NOMO-1 (cell line): ENCODE measurements at regions not wholly inside any gene's neighbourhood (a gene's known extent, or its start where the extent isn't known, plus 50 kb on each side); places are given as distances from the start of the nearest gene placed in this dataset.
"Not testable (repeated sequence)": the region's sequence is repeated elsewhere in the genome, so short reads cannot be mapped to it uniquely, and the experiment has no call there.

Experiments used
- DNase-seq, 2 experiments: peaks; one replicate each; lab custom pipeline; 2025; ENCODE audit not compliant: unreplicated experiment in 2 of 2; lab: John Stamatoyannopoulos, UW

DNA sequence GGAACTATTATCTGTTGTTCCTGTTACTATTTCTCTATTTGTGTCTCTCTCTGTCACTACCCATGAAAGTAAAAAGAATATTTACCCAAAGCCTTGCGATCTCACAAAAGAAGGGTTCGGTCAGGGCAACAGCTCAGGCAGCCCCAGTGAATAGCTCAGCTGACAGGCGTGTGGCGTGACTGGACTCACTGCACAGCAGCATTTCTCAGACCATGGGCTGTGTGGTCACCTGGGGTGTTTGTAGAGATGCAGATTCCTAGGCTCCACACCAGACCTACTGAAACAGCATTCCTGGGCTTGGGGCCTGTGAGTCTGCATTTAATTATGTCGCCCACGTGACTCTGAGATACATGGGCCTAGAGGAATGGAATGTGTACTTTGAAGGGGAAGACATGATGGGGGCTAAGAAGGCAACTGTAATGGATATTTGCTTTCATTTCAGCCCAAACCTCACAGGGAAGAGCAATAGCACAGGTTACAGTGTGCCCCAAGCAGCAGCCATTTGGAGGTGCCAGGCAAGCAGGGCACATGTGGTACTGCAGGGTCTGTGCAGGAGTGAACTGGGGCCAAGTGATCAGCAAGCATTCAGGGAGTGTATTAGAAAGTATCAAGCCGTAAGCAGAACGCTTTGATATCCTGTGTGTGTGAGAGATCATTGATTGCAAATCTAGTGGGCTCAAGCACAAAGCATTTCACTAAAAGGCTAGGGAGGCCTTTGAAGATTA is 90.4 kb upstream of the RBMS1 start:
- no peak for DNase-seq

DNA sequence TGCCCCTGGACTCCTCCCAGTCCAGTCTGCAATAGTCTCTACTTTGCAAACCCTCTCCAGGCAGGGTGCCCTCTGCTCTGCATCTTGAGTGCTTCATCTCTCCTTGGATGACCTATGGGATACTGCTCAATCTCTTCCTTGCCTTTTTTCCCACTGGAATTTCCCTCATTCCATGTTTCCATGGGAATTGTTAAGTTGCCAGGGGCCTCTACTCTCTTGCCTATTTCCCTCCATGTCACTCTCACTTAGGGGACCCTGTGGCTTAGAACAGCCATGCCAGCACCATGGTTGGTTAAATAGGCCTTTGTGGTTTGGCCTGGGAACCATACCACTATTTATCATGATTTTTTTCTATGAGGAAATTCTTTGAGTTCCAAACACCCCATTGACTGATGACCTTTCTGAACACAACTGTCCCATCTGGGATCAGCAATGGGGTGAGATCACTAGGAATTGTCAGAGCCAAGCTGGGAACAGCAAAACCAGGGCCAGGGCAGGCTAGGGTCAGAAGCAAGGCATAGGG is 91.4 kb upstream of the RBMS1 start:
- DNase-seq, result no peak

DNA sequence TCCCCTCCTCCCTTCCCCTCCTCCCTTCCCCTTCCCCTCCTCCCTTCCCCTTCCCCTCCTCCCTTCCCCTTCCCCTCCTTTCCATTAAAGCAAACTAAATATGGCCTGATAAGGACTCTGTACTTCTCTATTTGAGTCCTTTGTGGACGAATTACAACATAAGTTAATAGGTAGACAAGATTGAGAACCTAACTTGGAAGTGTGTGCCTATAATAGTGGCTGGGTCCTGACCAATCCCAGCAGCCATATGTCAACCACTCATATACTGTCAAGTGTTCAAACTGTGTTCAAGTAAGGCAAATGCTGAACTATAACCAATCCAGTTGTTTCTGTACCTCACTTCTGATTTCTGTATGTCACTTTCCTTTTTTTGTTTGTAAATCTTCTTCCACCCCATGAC is 97.1 kb upstream of the RBMS1 start:
- peak in 1 of 2 experiments; percentile 24 for DNase-seq

DNA sequence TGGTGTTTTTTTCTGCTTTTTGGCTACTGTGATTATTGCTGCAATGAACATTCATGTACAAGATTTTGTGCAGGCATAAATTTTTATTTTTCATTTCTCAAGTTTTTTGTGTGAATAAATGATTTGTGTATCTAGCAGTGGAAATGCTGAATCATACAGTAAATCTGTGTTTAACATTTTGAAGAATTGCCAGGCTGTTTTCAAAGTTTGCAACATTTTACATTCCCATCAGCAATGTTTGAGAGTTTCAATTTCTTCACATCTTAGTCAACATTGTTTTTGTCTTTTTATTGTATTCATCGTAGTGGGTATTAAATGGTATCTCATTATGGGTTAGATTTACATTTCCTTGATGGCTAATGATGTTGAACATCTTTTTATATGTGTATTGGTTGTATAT is 98.8 kb upstream of the RBMS1 start:
- no peak for DNase-seq

DNA sequence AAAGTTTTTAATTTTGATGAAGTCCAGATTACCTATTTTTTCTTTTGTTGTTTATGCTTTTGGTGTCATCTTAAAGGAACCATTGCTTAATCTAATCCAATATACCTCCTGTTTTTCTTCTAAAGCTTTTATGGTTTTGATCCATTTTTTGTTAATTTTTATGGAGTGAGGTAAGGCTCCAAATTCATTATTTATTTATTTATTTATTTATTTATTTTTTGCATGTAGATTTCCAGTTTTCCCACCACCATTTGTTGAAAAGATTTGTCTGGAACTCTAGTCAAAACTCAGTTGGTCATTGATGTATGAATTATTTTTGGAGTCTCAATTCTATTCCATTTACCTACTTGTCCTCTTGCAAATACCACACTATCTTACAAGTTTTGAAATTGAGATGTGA is 99.4 kb upstream of the RBMS1 start:
- DNase-seq, result no peak

DNA sequence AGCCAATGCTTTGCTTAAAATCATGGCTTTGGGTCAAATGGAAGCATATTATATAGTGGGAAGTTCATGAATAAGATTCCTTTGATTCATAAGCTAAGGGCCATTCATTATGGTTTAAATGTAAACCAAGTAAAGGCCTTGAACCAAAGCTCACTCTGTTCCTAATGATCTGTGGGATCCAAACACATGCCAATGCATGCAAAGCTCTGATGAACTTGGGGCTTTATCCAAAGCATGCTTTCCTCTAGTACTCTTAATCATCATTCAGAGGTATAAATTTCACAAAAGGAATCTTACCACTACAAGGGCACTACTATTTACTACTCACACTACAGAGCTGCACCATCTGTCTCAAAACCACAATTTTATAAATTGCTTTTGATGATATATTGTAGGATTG is 102.8 kb upstream of the RBMS1 start:
- DNase-seq, result no peak

DNA sequence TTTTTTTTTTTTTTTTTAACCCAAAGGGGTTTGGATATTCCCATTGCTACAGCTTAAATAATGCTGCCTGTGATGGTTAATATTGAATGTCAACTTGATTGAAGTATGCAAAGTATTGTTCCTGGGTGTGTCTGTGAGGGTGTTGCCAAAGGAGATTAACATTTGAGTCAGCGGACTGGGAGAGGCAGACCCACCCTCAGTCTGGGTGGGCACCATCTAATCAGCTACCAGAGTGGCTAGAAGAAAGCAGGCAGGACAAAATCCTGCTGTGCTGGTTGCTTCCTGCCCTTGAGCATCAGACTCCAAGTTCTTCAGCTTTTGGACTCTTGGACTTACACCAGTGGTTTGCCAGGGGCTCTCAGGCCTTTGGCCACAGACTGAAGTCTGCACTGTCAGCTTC is 106.8 kb upstream of the RBMS1 start:
- DNase-seq, result not testable (repeated sequence)

DNA sequence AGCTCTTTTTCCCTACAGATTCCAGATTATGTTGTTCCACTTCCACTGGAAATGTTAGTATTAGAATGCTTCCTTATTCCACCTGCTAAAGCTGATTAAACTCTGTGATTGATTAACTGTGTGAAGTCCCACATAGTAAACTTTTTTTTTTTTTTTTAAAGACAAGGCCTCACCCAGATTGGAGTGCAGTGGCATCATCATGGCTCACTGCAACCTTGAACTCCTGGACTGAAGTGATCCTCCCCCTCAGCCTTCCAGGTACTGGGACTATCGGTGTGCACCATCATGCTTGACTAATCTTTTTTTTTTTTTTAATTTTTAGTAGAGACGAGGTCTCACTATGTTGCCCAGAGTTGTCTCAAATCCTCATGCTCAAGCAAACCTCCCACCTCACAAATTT is 108.5 kb upstream of the RBMS1 start:
- no peak for DNase-seq

DNA sequence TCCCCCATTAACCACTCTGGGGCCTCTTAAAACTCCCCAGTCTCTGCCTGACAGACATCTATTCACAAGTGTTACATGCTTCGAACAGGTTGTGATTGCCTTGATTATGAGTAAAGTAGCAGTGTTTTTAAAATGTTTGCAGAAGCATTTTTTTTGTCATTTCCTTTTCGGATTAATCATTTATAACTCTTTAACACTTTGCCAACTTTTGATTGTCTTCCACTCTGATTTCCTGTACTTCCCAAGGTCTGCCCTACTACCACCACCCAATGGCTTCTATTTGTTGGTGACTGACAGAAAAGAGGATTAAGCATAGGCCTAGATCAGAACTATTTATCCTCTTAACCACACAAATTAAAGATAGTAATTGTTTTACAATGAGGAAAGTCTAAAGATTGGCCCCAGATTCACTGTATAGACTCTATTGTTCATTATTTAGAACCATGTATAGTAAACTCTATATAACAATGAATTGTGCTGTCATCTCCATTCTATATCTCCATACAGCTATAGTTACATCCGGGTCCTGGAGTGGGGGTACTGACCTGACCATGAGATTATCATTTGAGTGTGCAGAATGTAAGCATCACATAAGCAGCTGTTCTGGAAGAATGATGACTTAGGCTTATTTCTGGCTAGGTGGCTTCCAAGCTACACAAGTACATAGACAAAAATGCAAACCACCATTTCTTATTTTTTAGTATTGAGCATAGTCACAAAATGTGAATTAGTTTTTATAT is 110.3 kb upstream of the RBMS1 start:
- no peak for DNase-seq

DNA sequence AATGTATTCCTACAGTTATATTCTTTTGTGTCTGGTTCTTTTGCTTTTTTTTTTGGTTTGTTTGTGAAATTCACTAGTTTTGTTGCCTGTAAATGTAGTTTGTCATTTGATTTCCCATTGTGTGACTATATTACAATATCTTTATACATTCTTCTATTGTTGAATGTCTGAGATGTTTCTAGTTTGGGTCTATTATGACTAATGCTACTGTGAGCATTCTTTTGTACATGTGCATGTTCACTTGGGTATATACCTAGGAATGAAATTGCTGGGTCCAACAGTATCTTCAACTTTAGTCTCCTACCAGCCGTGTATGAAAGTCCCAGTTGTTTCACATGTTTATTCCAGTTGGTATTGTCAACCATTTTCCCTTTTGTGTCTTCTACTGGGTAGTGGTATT is 112.7 kb upstream of the RBMS1 start:
- DNase-seq, result no peak

DNA sequence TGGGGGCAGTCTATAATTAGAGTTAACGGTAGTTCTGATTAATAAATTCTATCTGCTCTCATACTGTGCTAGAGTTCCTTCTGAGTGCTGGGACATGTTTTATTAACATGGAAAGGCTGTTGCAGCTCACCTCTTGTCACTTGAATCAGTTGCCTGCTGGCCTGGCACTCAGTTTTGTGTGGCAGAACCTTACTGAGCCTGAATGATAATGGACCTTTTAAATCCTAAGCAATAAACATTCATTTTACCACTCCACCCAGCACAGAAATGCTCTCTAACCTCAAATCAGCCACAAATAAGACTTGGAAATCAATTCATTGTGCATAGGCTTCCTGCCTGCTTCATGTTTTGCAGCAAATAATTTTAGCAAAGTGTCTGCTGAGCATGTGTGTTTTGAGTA is 115.0 kb upstream of the RBMS1 start:
- no peak for DNase-seq

DNA sequence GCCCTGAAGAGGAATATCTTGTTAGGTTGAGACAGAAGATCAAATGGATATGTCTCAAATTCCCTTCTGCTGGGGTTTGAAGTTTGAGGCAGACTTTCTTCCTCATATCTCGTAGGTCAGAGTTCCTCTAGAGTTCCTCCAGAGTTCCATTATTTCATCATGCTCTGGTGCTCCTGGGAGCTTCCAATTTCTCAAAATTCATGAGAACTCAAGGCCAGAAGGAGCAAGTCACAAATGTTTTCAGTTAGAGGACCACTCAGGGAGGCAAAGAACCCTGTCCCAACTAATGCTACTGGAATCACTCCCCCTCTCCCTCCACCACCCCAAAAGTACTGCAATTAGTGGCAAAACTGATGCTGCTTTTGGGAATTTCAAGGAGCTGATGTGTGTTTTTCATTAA is 115.7 kb upstream of the RBMS1 start:
- DNase-seq, result no peak

DNA sequence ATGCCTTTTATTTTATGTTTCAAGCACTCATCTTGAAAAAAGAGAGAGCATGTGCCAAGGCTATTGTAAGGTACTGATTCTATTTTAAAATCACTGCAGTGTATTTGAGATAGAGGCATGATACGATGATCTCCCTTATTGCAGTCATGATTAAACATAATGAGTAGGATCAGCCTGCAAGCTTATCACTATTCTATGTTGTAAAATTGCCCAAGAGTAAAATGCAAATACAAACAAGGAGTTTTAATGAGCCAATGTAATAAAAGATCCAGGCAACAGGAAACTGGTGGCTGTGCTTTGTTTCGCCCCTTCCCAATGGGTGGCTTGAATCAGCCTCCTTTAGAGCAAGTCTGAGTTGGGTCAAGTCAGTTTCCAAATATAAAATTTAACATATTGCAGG is 116.4 kb upstream of the RBMS1 start:
- no peak for DNase-seq

DNA sequence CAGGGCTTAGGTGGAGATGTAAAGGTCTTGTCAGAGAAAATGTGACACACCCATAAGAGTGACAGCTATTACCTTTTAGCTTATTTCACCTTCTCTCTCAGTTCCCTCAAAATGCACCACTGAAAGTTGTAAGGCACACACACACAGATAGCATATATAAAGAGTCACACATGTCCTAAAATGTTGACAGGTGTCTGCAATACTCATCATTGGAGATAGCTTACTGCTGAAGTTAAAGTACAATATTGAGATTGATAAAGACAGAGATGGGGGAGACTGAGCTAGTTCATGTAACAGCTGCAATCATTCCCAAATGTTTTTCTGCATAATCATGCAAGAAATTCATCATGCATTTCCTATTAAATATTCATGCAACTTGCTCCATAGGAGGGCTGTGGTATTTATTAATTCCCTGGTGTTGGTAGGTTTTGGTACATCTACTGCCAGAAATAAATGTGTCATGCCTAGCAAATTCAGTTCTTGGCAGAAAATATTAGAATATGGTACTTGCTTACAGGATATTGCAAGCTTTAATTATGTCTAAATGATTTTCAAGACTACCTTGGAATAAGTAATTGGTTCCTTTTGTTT is 118.8 kb upstream of the RBMS1 start:
- DNase-seq, result no peak

DNA sequence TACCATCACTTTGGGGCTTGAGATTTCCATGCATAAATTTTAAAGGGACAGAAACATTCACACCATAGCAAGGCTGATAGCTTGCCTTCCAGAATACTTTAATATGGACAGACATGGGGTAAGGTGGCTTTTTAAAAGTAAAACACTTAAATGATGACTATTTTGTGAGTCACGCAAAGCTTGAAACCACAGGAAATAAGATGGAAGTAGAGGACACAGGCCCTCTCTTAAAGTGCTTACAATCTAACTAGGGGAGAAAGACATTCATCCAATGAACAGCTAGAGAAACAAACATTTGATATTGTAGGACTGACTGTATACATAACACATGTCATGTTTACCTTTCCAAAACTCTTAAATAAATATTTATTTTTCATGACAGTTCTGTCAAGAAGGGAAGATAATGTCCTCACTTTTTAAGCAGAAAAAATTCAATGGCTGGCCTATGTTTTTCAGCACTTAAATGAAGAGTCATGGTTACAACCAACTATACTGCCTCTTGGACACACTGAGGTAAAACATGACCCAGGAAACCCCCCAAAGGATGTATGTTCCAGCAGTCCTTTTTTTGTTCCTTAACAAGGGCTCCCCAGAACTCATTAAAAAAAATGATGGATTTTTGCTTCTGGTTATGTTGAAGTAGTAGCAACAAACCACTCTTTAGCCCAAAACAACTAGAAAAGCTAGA is 120.0 kb upstream of the RBMS1 start:
- DNase-seq, result peak in 1 of 2 experiments; percentile 24

DNA sequence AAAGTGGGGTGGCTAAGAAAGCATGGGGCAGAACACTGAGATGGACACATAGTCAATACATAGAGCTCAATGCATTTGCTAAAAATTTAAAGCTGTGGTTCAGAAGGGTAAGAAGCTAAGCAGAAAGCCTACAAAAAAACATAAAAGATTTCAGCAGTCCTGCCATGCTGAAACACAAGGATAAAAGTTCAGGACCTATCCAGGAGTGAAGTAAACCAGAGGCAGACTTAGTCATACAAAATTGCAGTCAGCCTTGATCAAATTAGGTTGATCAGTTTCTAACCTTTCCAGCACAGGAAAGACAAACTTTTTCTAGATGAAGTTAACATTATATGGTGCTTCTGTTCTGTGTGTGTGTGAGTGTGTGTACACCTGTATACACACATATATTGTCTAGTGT is 120.8 kb upstream of the RBMS1 start:
- DNase-seq, result no peak

DNA sequence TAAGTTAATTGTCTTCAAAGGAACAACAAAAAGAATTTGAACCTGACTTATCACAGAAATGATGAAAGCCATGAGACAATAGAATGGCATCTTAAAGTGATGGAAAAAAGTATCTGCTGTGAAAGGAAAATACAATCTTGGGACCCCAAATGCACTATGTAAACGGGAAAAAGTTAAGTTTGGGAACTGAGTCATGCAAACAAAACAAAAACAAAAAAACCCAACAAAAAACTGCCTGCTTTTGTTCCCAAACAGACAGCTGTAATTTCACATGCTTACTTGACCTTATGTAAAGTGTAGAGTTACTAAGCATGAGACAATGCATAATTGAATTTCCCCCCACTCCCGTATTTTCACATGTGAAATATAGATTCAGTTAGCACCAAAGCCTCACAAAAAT is 122.1 kb upstream of the RBMS1 start:
- no peak for DNase-seq

DNA sequence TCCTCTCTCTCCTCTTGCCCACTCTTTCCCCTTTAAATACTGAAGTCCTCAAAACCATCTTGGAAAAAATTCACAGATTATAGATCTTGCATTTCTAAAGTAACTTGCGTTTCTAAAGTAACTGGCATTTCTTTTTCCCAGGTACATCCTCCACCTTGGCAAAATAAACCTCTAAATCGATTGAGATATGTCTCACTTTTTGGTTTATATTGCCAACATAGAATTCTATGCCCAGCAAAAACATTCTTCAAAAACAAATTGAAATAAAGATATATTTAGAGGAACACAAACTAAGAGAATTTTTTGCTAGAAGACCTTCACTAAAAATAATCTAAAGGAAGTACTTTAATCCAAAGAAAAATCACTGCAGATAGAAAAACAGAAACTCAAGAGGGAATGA is 122.5 kb upstream of the RBMS1 start:
- DNase-seq, result no peak

DNA sequence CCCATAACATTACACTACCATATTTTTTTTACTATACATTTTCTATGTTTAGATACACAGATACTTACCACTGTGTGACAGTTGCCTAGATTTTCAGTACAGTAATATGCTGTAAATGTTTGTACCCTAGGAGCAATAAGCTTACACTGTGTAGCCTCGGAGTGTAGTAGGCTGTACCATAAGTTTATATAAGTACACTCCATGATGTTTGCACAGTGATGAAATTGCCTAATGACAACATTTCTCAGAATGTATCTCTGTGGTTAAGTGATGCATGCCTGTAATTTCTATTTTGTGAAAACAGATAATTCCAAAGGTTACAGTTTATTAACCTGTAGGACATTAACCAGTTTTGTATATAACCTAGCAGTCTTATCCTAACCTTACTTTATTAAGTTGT is 128.1 kb upstream of the RBMS1 start:
- DNase-seq, result no peak

DNA sequence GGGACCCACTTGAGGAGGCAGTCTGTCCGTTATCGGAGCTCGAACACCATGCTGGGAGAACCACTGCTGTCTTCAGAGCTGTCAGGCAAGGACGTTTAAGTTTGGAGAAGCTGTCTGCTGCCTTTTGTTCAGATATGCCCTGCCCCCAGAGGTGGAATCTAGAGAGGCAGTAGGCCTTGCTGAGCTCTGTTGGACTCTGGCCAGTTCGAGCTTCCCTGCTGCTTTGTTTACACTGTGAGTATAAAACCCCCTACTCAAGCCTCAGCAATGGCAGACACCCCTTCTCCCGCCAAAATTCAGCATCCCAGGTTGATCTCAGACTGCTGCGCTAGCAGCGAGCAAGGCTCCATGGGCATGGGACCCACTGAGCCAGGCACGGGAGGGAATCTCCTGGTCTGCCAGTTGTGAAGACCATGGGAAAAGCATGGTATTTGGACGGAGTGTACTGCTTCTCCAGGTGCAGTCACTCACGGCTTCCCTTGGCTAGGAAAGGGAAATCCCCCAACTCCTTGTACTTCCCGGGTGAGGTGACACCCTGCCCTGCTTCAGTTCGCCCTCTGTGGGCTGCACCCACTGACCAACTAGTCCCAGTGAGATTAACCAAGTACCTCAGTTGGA is 134.5 kb upstream of the RBMS1 start:
- not testable (repeated sequence) for DNase-seq

DNA sequence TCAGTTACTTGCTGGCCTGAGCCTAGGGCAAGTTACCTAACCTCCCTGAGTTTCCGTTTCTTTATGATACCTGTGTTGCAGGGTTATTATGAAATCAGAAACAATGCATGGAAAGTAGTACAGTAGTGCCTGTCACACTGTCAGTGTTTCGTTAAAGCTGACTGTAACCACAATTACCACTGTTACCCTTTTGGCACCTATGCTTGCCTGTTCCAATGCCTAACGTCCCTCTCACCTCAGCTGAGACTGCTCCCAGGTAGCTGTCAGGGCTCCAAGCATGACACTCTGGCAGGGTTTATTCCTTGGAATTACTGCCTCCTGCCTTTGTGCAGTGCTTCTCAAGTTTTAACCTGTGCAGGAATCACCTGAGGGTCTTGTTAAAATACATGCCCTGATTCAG is 135.2 kb upstream of the RBMS1 start:
- no peak for DNase-seq
